Calu3 (cell line): ENCODE measurements at regions not wholly inside any gene's neighbourhood (a gene's known extent, or its start where the extent isn't known, plus 50 kb on each side); places are given as distances from the start of the nearest gene placed in this dataset.

Experiments
- BruUV-seq: library from RNA; stranded (reverse); fragments of 400-500 nt; replicated peaks from 2 replicates; lab custom pipeline; 2021; lab: Mats Ljungman, UMichigan
- CTCF ChIA-PET: fragments of 300-600 bp; sonication (Branson Sonifier 250); formaldehyde crosslinking; loops from one replicate; lab custom pipeline; 2022; ENCODE audit warnings: antibody characterized with exemption; lab: Charles Lee
- DNase-seq: peaks from one replicate; pipeline ENCODE4 v3.0.0; 2022
- H3K27ac Mint-ChIP-seq: one replicate; pipeline ENCODE4 v1.8.0; 2022; ENCODE audit warnings: mixed read lengths; ENCODE audit not compliant: unreplicated experiment
- H3K27me3 Mint-ChIP-seq: one replicate; pipeline ENCODE4 v1.8.0; 2022; ENCODE audit warnings: mixed read lengths; ENCODE audit not compliant: unreplicated experiment
- H3K36me3 Mint-ChIP-seq: one replicate; pipeline ENCODE4 v1.8.0; 2022; ENCODE audit warnings: mild to moderate bottlenecking, moderate library complexity, mixed read lengths; ENCODE audit not compliant: insufficient read depth, unreplicated experiment
- H3K4me1 Mint-ChIP-seq: one replicate; pipeline ENCODE4 v1.8.0; 2022; ENCODE audit warnings: mild to moderate bottlenecking, low read depth, mixed read lengths; ENCODE audit not compliant: unreplicated experiment
- H3K4me3 Mint-ChIP-seq: one replicate; pipeline ENCODE4 v1.8.0; 2022; ENCODE audit warnings: mild to moderate bottlenecking, low read depth, moderate library complexity, mixed read lengths; ENCODE audit not compliant: unreplicated experiment
- H3K9me3 Mint-ChIP-seq: one replicate; pipeline ENCODE4 v1.8.0; 2022; ENCODE audit warnings: low read depth, mixed read lengths; ENCODE audit not compliant: unreplicated experiment
- intact Hi-C: fragments of 100-400 bp; cut with micrococcal nuclease; formaldehyde crosslinking; loops from one replicate; pipeline ENCODE4 v1.10.0; 2022; ENCODE audit not compliant: unreplicated experiment
- TF ChIP-seq, protein P1 (sequence below): fragments of 200-600 bp; IDR thresholded peaks from one replicate; pipeline ENCODE4 v1.8.0; 2022; ENCODE audit warnings: antibody characterized with exemption; ENCODE audit not compliant: unreplicated experiment

DNA sequence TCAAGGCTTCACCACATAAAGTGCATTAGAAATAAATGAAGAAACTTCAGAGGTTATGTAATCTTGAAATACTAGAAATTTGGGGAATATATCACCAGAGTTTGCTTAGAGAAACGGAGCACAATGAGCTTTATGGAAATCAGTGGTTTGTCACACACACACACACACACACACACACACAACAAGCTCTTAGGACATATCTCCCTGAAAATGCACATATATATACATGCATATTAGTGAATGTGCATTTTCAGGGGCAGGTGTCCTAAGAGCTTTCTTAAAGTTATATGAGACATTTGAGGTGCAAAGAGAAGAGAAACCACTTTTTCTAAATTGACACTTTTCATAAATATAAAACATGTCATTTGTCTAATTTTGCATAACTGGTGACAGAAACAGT, 93.7 kb upstream of the CARD18 start:
- TF ChIP-seq, protein P1, sequence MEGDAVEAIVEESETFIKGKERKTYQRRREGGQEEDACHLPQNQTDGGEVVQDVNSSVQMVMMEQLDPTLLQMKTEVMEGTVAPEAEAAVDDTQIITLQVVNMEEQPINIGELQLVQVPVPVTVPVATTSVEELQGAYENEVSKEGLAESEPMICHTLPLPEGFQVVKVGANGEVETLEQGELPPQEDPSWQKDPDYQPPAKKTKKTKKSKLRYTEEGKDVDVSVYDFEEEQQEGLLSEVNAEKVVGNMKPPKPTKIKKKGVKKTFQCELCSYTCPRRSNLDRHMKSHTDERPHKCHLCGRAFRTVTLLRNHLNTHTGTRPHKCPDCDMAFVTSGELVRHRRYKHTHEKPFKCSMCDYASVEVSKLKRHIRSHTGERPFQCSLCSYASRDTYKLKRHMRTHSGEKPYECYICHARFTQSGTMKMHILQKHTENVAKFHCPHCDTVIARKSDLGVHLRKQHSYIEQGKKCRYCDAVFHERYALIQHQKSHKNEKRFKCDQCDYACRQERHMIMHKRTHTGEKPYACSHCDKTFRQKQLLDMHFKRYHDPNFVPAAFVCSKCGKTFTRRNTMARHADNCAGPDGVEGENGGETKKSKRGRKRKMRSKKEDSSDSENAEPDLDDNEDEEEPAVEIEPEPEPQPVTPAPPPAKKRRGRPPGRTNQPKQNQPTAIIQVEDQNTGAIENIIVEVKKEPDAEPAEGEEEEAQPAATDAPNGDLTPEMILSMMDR, result no peak
- no peaks in the 10 kb centered on the region for H3K36me3 Mint-ChIP-seq
- DNase-seq, result no peak
- peaks cover 7% of the 10 kb centered on the region for H3K9me3 Mint-ChIP-seq
- CTCF ChIA-PET, result no interaction called here
- H3K4me1 Mint-ChIP-seq, result peaks cover 13% of the 10 kb centered on the region
- no peak overlapping the region for H3K27ac Mint-ChIP-seq
- no peaks in the 10 kb centered on the region for H3K27me3 Mint-ChIP-seq
- intact Hi-C loops, result no loop called here
- BruUV-seq, result no TSS peak
- H3K4me3 Mint-ChIP-seq, result no peak overlapping the region

DNA sequence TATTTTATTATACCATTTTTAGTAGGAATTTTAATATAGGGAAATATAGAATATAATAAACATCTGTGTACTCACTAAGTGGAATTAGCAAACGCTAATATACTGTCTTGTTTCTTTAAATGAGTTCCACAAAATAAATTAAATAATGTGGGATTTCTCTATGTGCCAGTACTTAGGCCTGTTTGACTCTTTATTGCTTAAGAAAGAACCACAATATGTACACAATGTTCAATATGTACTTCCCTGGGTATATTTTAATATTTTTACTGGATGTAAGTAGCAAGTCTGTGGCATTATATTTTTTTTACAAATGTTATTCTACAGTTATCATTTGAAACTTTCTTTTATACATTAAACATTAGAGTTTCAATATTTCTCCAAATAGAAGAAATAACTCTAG, 92.5 kb upstream of the CARD18 start:
- CTCF ChIA-PET, result no interaction called here

DNA sequence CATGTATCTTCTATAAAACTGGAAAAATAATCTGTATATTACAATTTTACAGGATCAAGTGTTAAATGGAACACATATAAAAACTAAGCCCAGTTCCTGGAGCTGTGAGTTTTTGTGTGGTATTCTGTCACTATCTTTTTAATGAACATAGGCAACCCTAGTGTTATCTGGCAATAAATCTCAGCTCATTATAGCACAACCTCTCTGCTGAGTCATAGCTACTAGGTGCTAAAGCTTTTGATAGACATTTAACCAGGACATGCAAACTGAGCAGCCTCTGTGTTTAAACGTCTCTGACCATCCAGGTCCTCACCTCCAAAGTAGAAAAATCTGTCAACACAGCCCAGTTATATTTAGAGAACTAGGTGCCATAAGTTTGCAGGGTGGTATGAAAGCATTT, 91.0 kb upstream of the CARD18 start:
- Mint-ChIP-seq H3K36me3 (no peaks in the 10 kb centered on the region), H3K27me3 (no peaks in the 10 kb centered on the region), H3K9me3 (peaks cover 7% of the 10 kb centered on the region), H3K4me3 (no peak overlapping the region), H3K4me1 (peaks cover 24% of the 10 kb centered on the region), H3K27ac (no peak overlapping the region)
- DNase-seq, result no peak
- no TSS peak for BruUV-seq
- intact Hi-C loops, result no loop called here
- CTCF ChIA-PET, result no interaction called here
- TF ChIP-seq, protein P1, result no peak

More for the DNA sequence above, 92.5 kb upstream of the CARD18 start:
- DNase-seq, result no peak
- no peaks in the 10 kb centered on the region for H3K27me3 Mint-ChIP-seq
- no peak overlapping the region for H3K4me3 Mint-ChIP-seq
- peaks cover 19% of the 10 kb centered on the region for H3K4me1 Mint-ChIP-seq
- peaks cover 7% of the 10 kb centered on the region for H3K9me3 Mint-ChIP-seq
- intact Hi-C loops, result no loop called here
- no peaks in the 10 kb centered on the region for H3K36me3 Mint-ChIP-seq
- H3K27ac Mint-ChIP-seq, result no peak overlapping the region
- TF ChIP-seq, protein P1, result no peak
- no TSS peak for BruUV-seq

DNA sequence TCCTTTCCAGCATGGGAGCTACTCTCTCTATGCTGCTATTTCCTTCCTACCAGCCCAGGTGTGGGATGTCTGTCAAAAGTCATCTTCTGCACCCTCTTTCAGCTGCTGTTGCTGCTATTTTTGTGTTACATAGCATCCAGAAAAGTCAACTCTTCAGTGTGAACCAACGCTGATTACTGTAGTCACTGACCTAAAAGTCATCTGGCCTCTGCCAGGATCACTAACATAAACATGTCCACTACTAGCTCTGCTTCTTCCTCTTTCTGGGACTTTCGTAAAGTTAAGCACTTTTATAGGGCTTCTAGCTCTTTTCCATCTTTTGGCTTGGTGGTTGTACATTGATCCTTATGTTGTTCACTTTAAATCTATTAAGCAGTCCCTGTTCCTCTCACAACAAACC, 90.2 kb upstream of the CARD18 start:
- Mint-ChIP-seq H3K4me1 (peaks cover 24% of the 10 kb centered on the region), H3K4me3 (no peak overlapping the region), H3K27me3 (no peaks in the 10 kb centered on the region), H3K36me3 (no peaks in the 10 kb centered on the region), H3K9me3 (peaks cover 7% of the 10 kb centered on the region), H3K27ac (no peak overlapping the region)
- intact Hi-C loops, result no loop called here
- DNase-seq, result no peak
- TF ChIP-seq, protein P1, result no peak
- BruUV-seq, result no TSS peak
- CTCF ChIA-PET, result no interaction called here
